Neutrophil (primary cell): ENCODE measurements at regions not wholly inside any gene's neighbourhood (a gene's known extent, or its start where the extent isn't known, plus 50 kb on each side); places are given as distances from the start of the nearest gene placed in this dataset.

Experiments used
- H3K27ac ChIP-seq: fragments of 200-600 bp; sonication (generic); 2 replicates; pipeline ENCODE4 v1.5.1; 2016; ENCODE audit warnings: mild to moderate bottlenecking, moderate library complexity
- H3K27me3 ChIP-seq: fragments of 200-600 bp; sonication (generic); 2 replicates; pipeline ENCODE4 v1.6.0; 2016; ENCODE audit warnings: mild to moderate bottlenecking
- H3K36me3 ChIP-seq: fragments of 200-600 bp; sonication (generic); 2 replicates; pipeline ENCODE4 v1.5.1; 2017
- H3K4me1 ChIP-seq, 2 experiments: fragments of 200-600 bp in 1 of 2; sonication (generic) in 1 of 2; 1 replicate in 1 of 2; 2 replicates in 1 of 2; pipeline versions ENCODE4 v1.5.1 to v1.6.1; 2013 to 2016; ENCODE audit warnings: low read depth in 1 of 2, low read length in 1 of 2, mild to moderate bottlenecking in 1 of 2, moderate library complexity in 1 of 2; ENCODE audit not compliant: control insufficient read depth in 1 of 2, insufficient read depth in 1 of 2
- H3K4me3 ChIP-seq, 2 experiments: fragments of 200-600 bp in 1 of 2; sonication (generic) in 1 of 2; 1 replicate in 1 of 2; 2 replicates in 1 of 2; pipeline ENCODE4 v1.5.1; 2013 to 2016; ENCODE audit warnings: low read depth in 1 of 2, low read length in 1 of 2, mild to moderate bottlenecking in 1 of 2, moderate library complexity in 1 of 2
- H3K9me3 ChIP-seq: fragments of 200-600 bp; sonication (generic); 2 replicates; pipeline ENCODE4 v1.5.1; 2016
- CTCF ChIP-seq: fragments of 200-600 bp; sonication (generic); IDR thresholded peaks from 2 replicates; pipeline ENCODE4 v1.5.1; 2016; ENCODE audit warnings: antibody characterized with exemption

GRCh38 chr3:6526861-6527260 lies 334.1 kb upstream of the GRM7 start:
- H3K36me3 ChIP-seq = no peaks in the 10 kb centered on the region
- no peak overlapping the region for H3K27ac ChIP-seq
- TF ChIP-seq CTCF = no peak
- H3K4me3 ChIP-seq = no peak overlapping the region
- no peaks in the 10 kb centered on the region for H3K27me3 ChIP-seq
- H3K4me1 ChIP-seq = no peaks in the 10 kb centered on the region
- no peaks in the 10 kb centered on the region for H3K9me3 ChIP-seq

- no peak overlapping the region for H3K27ac ChIP-seq
- H3K4me3 ChIP-seq = no peak overlapping the region
- no peaks in the 10 kb centered on the region for H3K9me3 ChIP-seq
- no peaks in the 10 kb centered on the region for H3K4me1 ChIP-seq
- TF ChIP-seq CTCF = no peak
- H3K36me3 ChIP-seq = no peaks in the 10 kb centered on the region
- H3K27me3 ChIP-seq = no peaks in the 10 kb centered on the region
Observed at GRCh38 chr3:6528951-6529350, 332.0 kb upstream of the GRM7 start.

- Histone ChIP-seq H3K27me3 (no peaks in the 10 kb centered on the region), H3K4me1 (no peaks in the 10 kb centered on the region), H3K36me3 (no peaks in the 10 kb centered on the region), H3K27ac (no peak overlapping the region), H3K4me3 (no peak overlapping the region), H3K9me3 (no peaks in the 10 kb centered on the region)
- TF ChIP-seq CTCF = no peak
Observed at GRCh38 chr3:6531153-6531552, 329.8 kb upstream of the GRM7 start.

DNA sequence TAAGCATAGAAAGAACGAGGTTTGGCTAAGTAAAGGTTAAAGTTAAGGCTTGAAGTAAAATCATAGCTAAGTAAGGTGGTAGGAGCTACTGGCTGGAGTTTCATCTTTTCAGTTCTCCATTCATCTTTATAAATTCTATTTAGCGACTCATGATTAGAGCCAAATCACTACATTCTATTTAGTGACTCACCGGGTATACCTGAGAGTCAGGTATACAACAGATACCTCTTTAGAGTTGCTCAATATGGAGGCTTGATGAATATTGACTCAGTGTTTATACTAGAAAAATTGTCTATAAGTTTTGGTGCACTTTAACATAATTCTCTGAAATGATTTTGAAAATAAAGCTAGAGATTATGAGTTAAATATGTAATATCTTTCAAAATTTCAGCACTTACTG lies 328.8 kb upstream of the GRM7 start:
- no peak for TF ChIP-seq CTCF
- H3K4me1 ChIP-seq = no peaks in the 10 kb centered on the region
- no peaks in the 10 kb centered on the region for H3K27me3 ChIP-seq
- no peak overlapping the region for H3K4me3 ChIP-seq
- H3K27ac ChIP-seq = no peak overlapping the region
- no peaks in the 10 kb centered on the region for H3K36me3 ChIP-seq
- H3K9me3 ChIP-seq = no peaks in the 10 kb centered on the region

DNA sequence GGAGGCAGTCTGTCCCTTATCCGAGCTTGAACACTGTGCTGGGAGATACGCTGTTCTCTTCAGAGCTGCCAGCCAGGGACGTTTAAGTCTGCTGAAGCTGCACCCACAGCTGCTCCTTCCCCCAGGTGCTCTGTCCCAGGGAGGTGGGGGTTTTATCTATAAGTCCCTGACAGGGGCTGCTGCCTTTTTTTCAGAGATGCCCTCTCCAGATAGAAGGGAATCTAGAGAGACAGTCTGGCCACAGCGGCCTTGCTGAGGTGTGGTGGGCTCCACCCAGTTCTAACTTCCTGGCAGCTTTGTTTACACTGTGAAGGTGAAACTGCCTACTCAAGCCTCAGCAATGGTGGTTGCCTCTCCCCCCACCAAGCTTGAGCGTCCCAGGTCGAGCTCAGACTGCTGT lies 319.9 kb upstream of the GRM7 start:
- Histone ChIP-seq H3K9me3 (no peaks in the 10 kb centered on the region), H3K27me3 (no peaks in the 10 kb centered on the region), H3K27ac (no peak overlapping the region), H3K4me3 (no peak overlapping the region), H3K36me3 (no peaks in the 10 kb centered on the region), H3K4me1 (no peaks in the 10 kb centered on the region)
- TF ChIP-seq CTCF = no peak

- H3K27ac ChIP-seq = no peak overlapping the region
- no peaks in the 10 kb centered on the region for H3K9me3 ChIP-seq
- H3K27me3 ChIP-seq = no peaks in the 10 kb centered on the region
- no peaks in the 10 kb centered on the region for H3K4me1 ChIP-seq
- H3K36me3 ChIP-seq = no peaks in the 10 kb centered on the region
- H3K4me3 ChIP-seq = no peak overlapping the region
- TF ChIP-seq CTCF = no peak
Observed at GRCh38 chr3:6542795-6543194, 318.1 kb upstream of the GRM7 start.
